Skeletal muscle cell (primary cell): ENCODE measurements at regions not wholly inside any gene's neighbourhood (a gene's known extent, or its start where the extent isn't known, plus 50 kb on each side); places are given as distances from the start of the nearest gene placed in this dataset.
"Not testable (repeated sequence)": the region's sequence is repeated elsewhere in the genome, so short reads cannot be mapped to it uniquely, and the experiment has no call there.

Experiments
- DNase-seq: peaks from one replicate; pipeline ENCODE4 v3.0.0-alpha.2; 2010; ENCODE audit warnings: low read depth
- H3K4me3 ChIP-seq: 2 replicates; pipeline ENCODE4 v1.5.1; 2011; ENCODE audit warnings: low read depth, mild to moderate bottlenecking, control low read depth, low read length, moderate library complexity

DNA sequence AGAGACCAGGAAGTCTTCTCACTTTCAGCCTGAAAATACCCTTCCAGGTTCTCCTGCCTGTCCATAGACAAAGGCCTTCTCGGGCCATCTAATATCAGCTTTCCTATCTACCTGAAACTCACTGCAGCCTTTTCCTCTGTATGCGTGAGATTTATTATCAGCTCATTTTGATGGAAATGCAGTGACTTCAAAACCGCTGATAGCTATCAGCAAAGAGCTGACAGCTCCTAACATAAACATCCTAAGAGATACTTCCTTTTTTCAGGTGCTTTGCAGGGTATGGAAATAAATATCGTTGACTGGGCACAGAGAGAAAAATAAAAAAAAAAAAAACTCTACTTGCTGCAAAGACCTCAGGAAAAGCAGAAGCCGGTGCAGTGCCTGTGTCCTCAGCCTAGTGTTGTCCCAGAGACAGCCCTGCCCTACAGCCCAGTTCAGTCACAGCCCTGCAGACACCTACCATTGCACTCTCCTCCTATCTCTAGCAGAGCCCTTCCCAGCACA is 215.0 kb upstream of the EGLN3 start:
- no peak for DNase-seq
- no peak overlapping the region for H3K4me3 ChIP-seq

DNA sequence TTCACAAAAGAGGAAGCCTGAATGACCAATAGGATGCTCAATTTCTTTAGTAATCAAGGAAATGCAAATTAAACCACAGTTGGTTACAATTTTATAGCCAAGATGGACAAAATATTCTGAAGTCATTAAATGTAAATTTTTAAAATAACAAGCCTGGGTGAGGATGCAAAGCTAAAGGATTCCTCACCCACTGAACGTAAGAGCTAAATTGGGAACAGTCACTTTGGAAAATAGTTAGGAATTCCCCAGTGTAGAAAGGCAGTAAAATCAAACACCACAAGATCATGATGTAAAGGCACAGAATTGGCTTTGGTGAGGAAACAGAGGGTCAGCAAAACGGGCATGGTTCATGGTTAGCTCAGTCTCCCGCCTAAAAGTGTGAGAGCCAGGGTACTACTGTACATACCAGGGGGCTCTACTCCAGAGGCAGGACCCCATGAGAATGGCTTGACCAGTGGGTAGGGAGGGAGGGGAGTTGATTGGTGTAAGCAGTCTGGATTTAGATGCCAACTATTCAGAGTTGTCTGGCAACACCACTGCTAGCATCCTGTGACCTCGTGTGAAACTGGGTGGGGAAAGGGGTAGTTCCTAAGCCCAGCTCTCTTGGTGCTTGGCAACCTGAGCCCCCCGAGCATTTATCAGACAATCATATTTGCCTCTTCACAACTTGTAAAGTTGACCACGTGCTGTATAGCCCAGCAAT is 213.4 kb upstream of the EGLN3 start:
- H3K4me3 ChIP-seq, result no peak overlapping the region
- DNase-seq, result no peak

DNA sequence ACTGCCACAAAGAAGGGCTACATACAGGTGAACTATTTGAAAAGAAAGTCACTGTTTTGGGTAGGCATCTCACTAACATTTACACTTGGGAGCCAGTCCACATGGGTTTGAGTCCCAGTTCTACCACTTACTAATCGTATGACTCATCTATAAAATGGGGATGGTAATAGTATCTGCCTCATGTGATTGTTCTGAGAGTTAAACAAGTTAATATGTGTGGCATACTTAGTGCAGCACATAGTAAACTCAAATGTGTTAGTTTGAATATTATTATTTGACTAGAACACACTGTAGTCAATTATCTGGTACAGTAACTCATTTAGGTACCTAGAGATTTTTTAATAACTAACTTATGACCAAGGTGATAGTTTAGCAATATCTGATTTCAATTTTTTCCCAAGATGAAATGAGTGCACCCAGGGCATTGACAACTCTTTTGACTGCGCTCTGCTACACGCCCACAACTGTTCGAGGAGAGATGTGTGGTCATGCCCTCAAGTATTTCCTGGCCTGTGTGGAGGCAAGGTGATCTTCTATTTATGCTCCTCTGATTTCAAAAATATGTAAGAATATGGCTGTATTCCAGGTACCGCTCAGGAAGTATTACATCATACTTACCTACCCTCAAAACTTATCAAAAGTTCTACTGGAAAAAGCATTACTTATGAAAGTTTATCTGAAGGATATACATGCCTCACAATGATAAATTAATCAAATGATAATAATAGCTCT is 210.6 kb upstream of the EGLN3 start:
- DNase-seq, result no peak

DNA sequence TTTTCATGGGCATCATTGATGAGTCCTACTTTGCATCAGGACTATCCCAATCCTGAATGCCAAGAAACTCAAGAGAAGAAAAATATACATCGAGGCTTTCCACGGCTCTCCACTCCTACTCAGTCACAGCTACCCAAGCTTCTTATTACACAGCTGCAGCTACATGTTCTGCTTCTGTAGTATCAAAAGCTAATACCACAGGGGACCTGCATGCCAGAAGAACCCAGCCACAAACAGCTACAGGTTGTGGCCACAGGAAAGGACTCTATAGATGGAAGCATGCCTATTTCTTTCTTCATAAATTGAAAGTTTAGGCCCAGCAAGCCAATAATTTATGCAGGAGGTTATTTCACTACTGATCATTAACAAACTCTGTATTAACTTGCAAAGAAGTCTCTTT is 209.7 kb upstream of the EGLN3 start:
- no peak for DNase-seq
- no peak overlapping the region for H3K4me3 ChIP-seq

More for the DNA sequence above, 210.6 kb upstream of the EGLN3 start:
- H3K4me3 ChIP-seq, result no peak overlapping the region

DNA sequence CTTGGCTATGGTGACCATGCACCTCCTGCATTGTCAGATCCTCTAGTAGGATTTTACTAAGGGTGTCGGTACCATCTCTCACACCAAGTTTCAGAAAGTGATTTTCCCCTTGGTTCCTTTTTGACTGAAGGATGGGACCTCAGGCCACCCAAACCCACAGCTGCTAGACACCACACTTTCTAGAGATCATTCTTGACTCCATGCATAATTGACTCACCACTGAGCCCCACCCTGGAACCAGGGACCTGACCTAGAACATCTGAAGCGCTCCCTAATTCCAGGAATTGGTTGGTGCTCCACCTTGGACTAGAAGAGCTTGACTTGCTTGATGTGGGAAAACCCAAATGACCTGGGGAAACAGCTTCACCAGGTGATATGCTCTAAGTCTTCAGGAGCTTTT is 206.8 kb upstream of the EGLN3 start:
- DNase-seq, result no peak
- no peak overlapping the region for H3K4me3 ChIP-seq

DNA sequence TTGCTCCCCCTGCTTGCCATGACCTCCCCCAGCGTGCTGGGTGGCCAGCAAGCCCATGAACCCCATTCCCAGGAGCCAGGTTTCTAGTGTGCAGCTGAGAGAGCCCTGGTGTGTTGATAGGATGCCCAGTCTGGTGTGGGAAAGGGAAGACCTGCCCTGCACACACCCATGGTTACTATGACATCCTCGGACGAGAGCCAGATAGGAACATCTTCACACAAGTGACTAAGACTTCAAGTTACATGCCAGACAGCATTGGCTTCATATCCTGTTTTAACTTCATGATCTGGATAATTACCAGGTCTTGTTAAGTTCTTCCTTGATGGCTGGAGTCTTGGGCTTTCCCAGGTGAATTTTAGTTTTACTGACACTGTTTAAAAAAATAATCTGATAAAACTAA is 196.6 kb upstream of the EGLN3 start:
- DNase-seq, result no peak
- no peak overlapping the region for H3K4me3 ChIP-seq

DNA sequence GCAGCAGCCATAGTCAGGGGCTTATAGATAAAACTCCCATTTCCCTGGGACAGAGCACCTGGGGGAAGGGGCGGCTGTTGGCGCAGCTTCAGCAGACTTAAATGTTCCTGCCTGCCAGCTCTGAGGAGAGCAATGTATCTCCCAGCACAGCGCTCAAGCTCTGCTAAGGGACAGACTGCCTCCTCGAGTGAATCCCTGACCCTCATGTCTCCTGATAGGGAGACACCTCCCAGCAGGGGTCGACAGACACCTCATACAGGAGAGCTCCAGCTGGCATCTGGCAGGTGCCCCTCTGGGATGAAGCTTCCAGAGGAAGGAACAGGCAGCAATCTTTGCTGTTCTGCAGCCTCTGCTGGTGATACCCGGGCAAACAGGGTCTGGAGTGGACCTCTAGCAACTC is 189.3 kb upstream of the EGLN3 start:
- not testable (repeated sequence) for DNase-seq, H3K4me3 ChIP-seq

DNA sequence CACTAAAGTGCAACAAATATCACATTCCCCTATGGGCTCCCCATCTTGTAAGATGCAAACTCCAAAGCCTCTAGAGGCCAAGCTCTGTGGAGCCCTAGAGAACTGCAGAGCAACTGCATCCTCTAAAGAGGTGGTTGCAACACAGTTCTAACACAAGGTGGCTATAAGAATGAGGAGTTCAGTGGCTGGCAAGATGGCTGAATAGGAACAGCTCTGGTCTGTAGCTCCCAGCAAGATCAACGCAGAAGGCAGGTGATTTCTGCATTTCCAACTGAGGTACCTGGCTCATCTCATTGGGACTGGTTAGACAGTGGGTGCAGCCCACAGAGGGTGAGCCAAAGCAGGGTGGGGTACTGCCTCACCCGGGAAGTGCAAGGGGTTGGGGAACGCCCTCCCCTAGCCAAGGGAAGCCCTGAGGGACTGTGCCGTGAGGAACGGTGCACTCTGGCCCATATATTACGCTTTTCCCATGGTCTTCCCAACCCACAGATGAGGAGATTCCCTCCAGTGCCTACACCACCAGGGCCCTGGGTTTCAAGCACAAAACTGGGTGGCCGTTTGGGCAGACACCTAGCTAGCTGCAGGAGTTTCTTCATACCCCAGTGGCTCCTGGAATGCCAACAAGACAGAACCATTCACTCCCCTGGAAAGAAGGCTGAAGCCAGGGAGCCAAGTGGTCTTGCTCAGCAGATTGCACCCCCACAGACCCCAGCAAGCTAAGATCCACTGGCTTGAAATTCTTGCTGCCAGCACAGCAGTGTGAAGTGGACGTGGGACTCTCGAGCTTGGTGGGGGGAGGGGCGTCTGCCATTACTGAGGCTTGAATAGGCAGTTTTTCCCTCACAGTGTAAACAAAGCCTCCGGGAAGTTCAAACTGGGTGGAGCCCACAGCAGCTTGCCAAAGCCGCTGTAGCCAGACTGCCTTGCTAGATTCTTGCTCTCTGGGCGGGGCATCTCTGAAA is 188.6 kb upstream of the EGLN3 start:
- DNase-seq, H3K4me3 ChIP-seq: not testable (repeated sequence)

DNA sequence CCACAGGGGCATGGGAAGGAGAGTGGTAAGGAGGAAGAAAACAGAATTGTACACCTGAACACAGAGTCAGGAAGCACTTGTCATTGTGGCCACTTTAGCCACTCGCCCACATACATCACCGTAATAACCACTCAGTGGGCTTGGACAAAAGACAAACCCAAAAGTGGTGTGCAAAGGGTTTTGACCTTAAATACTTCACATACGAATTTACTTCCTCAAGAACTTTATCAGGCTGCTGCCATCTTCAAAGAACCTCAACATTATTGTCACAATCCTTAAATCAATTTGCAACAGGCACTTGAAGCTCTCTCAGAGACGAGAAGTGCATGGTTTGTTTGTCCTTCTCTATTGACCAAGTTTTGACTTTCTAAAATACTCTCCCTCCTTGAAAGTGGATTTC is 187.3 kb upstream of the EGLN3 start:
- no peak overlapping the region for H3K4me3 ChIP-seq
- DNase-seq, result no peak

DNA sequence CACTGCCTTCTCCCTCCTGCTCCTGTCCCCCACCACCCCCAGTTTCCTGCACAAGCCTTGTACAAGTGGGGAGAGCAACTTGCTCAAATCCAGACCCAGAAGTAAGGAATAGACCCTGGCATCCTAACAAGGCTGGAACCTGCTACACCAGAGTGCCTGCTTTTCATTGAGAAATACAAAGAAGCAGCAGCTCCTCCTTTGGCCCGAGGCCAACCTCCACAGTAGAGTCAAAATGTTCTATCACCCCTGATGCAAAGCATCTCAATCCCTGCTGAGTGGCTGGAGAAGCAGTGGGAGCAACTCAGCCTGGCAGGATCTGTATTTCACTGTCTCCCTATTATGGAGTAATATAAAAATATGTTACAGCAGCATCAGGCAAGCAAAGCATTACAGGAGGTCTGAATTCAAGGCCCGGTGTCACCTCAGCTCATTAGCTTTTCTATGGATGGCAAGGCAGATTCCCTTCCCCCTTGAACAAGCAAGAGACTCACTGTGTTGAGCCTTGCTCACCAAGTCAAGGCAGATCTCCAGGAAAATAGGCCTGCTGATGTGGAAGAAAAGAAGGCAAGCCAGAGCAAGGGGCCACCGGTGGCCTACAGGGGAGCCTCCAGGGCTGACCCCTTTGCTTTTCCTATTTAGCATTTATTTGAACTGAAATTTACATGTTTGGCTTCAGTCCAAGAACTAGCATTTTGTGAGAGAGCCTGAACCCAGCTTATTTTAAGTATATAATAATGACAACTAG is 186.3 kb upstream of the EGLN3 start:
- H3K4me3 ChIP-seq, result no peak overlapping the region
- DNase-seq, result no peak

DNA sequence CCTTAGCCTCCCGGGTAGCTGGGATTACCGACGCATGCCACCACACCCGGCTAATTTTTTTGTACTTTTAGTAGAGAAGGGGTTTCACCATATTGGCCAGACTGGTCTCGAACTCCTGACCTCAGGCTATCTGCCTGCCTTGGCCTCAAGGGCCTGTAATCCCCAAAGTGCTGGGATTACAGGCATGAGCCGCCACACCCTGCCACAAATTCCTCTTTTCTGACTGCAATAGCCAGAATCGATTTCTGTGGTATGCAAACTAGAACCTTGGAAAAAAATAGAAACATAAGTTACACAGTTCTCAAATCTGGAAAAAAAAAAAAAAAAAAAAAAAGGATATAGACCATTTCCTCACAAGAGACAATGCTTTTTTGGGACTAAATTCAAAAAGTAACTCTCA is 184.6 kb upstream of the EGLN3 start:
- H3K4me3 ChIP-seq, result no peak overlapping the region
- no peak for DNase-seq

DNA sequence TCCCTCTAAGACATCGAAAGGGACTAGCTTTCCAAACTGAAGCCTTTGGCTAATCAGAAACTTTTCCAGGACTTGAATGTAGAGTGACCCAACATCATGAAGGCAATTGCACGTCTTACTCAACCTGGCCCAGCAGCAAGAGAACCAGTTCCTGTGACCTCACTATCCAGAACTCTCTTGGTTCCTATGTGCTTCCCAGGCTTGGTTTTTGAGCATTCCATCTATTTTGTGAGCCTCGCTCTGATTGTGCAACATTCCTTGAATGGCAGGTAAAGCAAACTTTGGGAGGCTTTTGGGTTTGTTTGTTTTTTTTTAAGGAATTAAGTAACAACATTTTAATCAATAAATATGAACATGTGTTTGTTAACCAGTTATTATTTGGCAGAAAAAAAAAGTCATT is 183.6 kb upstream of the EGLN3 start:
- no peak overlapping the region for H3K4me3 ChIP-seq
- no peak for DNase-seq

DNA sequence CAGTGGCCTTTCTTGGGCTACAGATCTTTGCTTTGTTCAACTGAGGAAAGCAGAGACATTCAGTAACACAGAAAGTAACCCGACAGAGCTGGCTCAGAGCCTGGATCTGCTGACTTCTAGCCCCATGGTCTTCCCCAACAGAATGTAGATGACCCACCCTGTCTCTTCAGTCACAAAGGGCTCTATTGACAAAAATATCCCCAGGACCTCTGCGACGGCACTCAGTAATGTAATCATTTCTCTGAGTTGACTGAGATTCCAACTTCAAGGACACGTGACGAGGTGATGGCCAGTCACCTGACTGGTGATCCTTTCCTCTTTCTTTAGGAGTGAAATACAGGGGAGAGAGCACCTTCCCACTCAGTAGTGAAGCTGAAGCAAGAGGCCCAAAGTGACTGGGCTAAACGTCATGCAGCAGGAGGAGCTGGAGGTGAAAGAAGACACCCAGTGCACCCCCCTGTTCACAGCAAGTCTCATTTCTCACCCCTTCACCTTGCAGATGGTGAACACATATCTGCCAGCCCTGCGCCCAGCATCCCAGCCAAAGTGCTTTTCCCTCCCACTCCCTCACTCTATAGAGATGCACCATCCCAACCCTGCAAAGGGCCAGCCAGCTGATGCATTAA is 179.2 kb upstream of the EGLN3 start:
- no peak overlapping the region for H3K4me3 ChIP-seq
- no peak for DNase-seq

DNA sequence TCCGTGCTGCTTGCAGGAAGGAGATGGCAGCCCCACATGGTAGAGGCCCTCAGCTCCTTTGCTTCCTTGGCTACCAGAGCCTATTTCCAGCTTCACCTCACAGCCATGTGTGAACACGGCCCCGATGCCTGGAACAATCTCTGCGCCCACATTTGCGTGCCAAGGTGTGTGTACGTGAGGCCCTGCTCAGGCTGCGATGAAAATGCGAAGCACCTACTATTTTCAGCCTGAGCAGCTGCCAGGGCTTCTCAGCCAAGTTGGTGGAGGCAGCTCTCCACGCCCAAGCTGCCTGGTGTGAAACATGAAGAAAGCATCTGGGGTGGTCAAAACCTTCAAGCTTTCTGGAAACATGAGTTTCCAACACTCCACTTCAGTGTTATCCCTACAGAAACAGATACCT is 177.8 kb upstream of the EGLN3 start:
- H3K4me3 ChIP-seq, result no peak overlapping the region
- DNase-seq, result no peak

DNA sequence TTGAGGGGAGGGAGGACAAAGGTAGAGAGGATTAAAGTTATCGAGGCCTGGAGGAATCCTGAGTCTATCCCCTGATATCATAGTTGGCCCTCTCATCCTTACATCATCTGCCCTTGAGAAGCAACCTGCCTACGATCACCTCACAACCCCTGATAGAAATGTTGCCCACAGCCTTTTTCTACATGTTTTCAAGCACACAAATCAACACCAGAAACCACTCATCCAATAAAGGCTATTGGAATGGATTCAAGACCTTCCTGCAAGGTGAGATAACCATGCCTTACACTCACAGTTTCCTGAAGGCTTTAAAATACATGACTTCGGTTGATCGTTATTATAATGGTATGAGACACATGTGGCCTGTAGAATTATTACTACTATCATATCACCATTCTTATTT is 175.7 kb upstream of the EGLN3 start:
- DNase-seq, result no peak
- no peak overlapping the region for H3K4me3 ChIP-seq

DNA sequence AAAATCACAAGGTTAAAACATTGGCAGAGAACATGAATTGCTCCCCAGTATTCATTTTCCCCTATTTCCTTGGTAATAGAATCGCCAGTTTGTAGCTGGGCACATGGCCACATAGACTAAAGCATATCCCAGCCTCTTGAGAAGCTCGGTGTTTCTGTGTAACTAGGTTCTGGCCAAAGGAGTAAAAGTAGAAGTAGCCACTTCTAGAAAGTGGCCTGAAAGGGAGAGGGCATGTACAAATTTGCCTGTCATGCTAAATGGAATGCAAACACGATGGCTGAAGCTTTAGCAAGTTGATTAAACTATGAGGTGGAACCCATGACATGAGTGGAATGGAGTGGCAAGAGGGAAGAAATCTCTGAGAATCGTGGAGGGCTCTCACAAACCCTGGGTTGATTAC is 173.7 kb upstream of the EGLN3 start:
- H3K4me3 ChIP-seq, result no peak overlapping the region
- no peak for DNase-seq

DNA sequence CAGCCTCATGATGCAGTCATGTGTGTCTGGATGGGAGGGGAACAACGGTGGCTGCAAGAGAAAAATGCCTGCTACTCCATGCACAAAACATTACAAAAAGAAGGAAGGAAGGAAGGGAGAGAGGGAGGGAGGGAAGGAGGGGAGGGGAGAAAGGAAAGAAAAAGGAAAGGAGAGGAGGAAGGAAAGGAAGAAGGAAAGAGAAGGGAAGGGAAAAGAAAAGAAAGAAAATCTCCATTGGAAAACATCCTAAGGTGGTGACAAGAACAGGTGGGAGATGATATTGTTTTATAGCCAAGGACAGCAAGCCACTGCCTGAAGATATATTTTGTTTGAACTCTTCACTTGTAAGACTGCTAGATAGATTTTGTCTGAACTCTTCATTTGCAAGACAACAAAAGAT is 171.8 kb upstream of the EGLN3 start:
- H3K4me3 ChIP-seq, result no peak overlapping the region
- DNase-seq, result no peak

DNA sequence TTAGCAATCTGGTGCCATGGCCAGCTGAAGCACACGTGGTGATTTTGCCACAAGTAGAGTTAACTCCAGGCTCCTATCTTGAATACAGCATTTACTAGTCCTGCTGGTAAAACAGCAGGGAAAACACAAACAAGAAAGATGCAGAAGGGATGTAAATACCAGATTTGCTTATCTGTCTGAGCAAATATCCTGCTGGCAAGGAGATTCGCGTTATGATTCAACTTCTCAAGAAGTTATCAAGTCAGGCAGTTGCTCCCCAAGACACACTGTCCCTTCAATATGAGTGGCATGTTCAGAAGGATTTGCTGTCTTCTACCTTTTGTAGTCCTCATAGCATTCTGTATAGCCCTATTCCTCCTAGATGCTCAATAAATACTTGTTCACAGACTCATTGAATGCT is 171.2 kb upstream of the EGLN3 start:
- DNase-seq, result no peak
- H3K4me3 ChIP-seq, result no peak overlapping the region
